C4-2B (cell line): ENCODE measurements at regions not wholly inside any gene's neighbourhood (a gene's known extent, or its start where the extent isn't known, plus 50 kb on each side); places are given as distances from the start of the nearest gene placed in this dataset.

Source experiments
- CTCF ChIP-seq: fragments of 450-650 bp; conservative IDR thresholded peaks from 2 replicates; pipeline ENCODE4 v1.5.1; 2017; ENCODE audit warnings: mild to moderate bottlenecking
- ZFX ChIP-seq: fragments of 450-650 bp; IDR thresholded peaks from 2 replicates; pipeline ENCODE4 v1.6.1; 2017

GRCh38 chr14:84064316-84065125, 1465.4 kb upstream of the FLRT2 start:
- TF ChIP-seq CTCF (no peak), ZFX (no peak)
